ENCODE measurements at regions not wholly inside any gene's neighbourhood (a gene's known extent, or its start where the extent isn't known, plus 50 kb on each side); places are given as distances from the start of the nearest gene placed in this dataset.

GRCh38 chr1:87766737-87767136 lies 438.1 kb downstream of the LMO4 start:
- no peak for DNase-seq (ENCODE audit: low read depth in 2 of 2)

GRCh38 chr1:87778896-87779295 lies 450.2 kb downstream of the LMO4 start:
- DNase-seq (ENCODE audit: low read depth in 2 of 2), result no peak

DNA sequence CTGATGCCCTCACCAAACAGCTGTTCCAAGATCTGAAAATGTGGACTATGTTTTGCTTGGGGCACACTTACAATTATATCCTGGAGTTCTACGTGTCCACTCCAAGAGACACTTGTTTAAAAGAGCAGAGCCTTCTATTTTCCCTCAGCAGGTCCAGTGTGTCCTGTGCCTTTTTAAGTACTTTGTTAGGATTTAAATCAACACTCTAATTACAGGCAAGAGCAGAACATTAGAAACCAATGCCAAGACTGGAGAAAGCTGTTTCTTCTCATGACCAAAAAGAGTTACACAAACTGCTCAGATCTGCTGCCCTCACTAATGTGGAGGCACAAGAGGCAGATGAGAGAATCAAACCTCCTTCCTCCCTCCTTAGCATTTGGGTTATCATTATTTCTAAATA lies 452.9 kb downstream of the LMO4 start:
- no peak for DNase-seq (ENCODE audit: low read depth in 2 of 2)

GRCh38 chr1:87783315-87783714 lies 454.6 kb downstream of the LMO4 start:
- no peak for DNase-seq (ENCODE audit: low read depth in 2 of 2)

DNA sequence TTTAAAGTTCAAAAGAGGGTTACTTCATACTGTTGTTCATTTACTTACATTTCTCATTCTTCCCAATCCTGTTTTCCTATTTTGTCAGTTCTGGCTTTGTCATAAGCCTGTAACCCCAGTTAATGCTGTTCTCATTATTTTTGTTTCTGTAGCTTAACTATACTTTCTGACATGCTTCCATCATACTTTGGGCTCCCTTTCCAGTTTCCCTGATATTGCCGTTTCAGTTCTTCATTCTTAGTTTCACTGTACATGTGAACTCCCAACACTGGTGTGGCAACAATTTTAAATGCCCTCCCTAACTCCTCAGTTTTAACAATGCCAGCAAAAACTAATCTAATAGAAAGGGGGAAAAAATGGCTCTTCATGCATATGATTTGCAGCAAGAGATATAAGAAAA lies 456.7 kb downstream of the LMO4 start:
- no peak for DNase-seq (ENCODE audit: low read depth in 2 of 2)

GRCh38 chr1:87786229-87786628 lies 457.5 kb downstream of the LMO4 start:
- no peak for DNase-seq (ENCODE audit: low read depth in 2 of 2)

DNA sequence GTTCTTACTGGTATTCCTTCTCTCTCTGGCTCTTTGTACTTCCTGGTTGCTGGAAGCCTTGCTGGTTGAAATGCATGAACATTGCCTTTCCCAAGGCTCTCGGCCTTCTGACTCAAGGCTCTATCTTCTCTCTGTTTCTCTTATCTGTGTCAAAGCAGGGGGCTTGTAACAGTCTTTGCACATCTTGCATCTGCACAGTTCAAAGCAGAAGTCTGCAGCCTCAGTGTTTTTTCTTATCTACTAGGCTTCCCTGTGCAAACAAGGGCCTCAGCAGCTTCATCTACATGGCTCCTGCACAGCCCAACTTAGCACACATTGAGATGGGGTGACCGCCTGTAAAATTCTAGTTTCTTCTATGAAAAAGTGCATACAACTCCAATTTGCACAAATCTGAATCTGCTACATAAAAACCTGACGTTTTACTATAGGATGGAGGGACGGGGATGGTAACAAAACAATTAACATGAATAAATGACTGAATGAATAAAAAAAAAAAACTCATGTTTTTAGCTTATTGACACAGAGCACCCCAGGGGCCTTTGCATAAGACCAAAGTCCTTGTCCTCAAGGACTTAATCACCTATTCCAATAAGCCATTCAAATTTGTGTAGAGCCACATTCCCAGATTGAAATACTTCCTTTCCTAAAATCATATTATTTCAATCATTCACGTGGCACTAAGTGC lies 458.3 kb downstream of the LMO4 start:
- DNase-seq (ENCODE audit: low read depth in 2 of 2), result no peak

DNA sequence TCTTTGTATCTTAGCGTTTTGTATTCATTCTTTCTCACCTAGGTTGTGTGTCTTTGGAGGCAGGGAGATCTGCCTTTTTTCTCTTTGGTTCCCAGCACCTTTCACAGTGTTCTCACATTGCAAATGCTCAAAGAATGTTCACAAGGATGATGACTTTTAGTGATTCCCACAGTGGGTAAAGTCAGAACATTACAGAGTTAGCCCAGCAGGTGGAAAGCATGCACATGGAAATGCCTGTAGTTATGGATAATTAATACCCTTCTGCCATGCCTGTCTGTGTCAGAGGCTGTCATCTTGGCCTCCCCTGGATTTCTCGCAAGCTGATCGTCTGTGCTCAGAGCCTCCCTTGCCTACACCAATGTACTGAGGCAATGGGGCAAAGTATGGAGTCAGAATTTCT lies 458.9 kb downstream of the LMO4 start:
- no peak for DNase-seq (ENCODE audit: low read depth in 2 of 2)

DNA sequence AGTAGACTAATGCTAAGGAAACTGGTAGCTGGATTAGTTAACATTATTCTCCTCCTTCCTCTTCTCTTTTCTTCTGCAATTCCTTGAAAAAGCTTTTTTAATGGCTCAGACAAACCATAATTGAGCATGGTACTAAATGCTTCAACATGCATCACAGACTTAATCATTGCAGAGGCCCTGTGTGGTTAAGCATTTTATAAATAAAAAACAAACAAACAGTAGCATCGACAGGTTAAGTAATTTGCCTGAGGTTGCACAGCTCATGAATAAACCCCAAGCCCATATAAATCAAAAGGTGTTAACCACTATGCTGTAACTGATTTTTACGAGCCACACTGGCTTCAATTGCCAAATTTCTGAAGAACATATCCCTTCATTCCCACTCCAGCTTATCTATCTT lies 462.1 kb downstream of the LMO4 start:
- no peak for DNase-seq (ENCODE audit: low read depth in 2 of 2)

DNA sequence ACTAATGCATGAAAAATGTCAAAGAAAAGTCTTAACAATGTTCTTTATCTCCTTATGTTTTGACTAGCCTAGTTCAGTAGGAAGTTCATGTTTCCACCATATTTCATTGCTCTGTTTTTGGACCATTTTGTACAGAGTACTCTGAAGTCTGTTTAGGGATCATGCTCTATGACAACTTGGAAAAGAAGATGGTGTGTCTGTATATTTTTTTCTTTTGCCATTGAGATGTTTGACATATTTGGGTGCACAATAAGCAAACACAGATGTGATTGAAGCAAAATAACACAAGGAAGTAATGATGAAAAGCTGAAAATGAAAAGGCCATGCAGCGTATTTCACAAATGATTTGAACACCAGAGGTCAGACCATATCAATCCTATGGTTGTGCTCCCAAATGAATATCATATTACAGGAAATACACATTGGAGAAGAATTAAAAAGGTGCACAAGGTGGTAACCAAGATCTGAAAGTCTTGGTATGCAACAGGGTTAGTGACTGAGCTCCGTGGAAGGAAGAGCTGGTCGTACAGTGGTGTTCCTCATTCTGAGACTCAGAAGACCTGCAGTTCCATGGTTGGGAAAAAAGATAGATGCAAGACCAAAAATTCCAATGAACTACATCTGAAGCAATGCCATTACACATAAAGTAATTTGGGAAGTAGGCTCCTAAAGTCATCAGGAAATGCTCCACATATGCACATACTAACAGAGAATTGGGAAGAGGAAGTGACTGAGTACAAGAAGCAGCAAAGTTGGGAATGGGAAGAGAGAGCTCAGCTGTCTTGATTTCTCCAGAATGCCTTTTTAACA lies 463.5 kb downstream of the LMO4 start:
- DNase-seq (ENCODE audit: low read depth in 2 of 2), result no peak

GRCh38 chr1:87794788-87795614 lies 466.3 kb downstream of the LMO4 start:
- DNase-seq (ENCODE audit: low read depth in 2 of 2), result no peak

DNA sequence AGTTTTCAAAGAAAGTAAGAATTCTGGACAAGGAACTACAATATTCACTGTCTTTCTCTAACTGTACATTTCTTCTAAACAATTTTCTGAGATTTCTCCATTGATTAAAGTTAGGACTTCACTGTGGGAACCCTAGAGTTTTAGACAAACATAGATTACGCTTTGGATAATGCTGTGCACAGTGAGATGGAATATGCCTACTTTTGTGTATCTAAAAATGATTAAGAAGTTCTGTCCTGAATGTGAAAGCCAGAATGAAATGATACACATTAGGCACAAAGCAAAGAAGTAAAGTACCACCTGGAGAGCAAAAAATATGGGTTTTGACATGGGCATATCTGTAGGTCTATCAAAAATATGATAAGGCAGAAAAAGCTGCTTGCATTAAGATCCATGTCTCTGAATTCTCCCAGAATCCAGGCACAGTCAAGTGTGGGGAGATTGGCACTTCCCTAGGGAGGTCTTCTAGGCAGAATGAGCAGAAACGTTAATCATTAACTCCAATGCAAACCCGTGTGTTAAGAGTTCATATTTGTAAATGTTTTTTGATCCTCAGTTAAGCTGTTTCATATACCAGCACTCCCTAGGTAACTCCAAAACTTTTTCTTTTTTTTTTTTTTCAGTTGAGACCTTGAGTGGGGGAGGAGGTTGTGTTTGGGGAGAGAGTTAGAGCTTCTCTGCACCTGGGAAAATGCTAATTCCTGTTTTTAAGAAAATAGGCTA lies 467.1 kb downstream of the LMO4 start:
- DNase-seq (ENCODE audit: low read depth in 2 of 2), result no peak

DNA sequence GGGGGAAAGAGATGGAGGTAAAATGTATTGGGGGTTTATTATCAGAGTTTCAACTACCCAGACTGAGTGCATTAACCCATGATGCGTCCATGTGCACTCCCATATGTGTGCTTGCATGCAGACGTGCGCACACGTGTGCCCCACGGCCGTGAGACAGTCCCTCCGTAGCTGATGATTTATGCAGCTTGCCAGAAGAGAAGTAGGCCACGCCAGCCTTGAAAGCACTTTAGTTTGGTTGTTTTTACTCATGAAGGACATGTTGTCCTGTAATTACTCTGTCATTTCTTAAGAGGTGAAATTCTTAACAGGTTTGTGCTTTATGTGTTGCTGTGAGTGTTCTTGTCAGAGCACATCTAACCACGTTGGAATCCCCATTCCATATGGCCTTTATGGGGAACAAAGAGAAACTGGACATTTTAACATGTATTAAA lies 467.8 kb downstream of the LMO4 start:
- no peak for DNase-seq (ENCODE audit: low read depth in 2 of 2)

DNA sequence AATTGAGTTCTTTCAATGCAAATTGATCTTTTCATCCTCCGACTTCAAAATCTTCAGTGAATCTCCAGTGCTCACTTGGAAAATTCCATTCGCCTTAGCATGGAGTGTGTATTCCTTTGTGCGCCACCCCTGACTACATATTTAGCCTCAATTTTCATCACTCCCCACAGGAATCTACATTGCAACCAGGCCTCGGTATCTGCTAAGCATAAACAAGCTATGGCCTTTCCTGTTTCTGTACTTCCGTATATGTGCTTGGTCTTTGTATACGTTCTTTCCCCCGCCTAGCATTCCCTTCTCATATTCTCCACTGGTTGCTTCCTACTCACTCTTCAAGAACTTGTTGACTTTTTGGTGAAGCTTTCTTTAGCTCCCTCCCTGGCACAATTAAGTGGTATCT lies 470.8 kb downstream of the LMO4 start:
- no peak for DNase-seq (ENCODE audit: low read depth in 2 of 2)

- DNase-seq (ENCODE audit: low read depth in 2 of 2), result no peak
Observed at GRCh38 chr1:87800006-87800405, 471.3 kb downstream of the LMO4 start.

GRCh38 chr1:87803375-87803774 lies 474.7 kb downstream of the LMO4 start:
- no peak for DNase-seq (ENCODE audit: low read depth in 2 of 2)

DNA sequence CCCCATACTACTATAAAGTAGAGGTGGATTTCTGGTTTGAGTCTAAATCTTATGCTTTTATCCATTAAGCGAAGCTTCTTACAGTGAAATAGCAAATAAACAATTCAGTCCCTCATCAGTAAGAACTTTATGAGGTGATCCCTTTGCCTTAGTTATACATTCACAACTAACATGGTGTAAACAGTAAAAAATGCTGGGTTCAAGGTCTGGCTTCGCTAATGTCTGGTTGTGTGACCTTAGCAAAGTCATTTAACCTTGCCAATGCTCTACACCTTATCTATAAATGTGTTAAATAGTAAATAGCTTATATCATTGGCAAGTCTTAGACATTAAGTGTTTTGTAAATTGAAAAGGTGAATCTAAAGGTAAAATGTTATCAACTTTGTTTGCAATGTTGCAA lies 475.4 kb downstream of the LMO4 start:
- DNase-seq (ENCODE audit: low read depth in 2 of 2), result no peak

DNA sequence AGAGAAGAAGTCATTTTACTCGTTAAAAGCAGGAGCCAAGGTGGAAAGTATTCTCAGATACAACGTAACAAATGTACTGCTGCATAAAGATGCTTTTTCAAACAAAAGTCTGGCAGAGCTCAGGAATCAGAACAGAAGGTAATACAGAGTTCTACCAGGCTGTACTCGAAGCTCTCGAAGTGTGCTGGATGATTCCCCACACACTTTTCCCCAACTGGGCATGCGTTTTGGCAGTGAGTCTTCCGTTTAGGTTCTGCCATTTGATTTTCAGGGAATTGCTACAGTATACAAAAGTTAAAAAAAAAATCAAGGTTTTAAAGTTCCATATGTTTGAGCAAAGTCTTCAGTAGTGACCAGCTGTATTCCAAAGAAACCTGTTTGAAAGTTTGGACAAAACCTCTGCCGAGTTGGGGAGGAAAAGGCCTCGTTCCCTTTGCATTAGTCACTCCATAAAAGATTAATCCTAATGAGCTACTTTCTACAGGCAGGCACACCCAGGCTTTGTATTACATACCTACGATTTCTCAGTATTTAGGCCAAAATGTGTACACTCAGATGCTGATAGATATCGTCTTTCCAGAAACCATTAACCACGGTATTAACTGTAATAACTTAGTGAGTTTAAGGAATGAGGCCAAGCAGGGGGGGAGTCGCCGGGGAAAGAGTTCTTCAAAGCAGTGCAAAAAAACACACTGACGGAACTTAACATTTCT lies 477.1 kb downstream of the LMO4 start:
- no peak for DNase-seq (ENCODE audit: low read depth in 2 of 2)

DNA sequence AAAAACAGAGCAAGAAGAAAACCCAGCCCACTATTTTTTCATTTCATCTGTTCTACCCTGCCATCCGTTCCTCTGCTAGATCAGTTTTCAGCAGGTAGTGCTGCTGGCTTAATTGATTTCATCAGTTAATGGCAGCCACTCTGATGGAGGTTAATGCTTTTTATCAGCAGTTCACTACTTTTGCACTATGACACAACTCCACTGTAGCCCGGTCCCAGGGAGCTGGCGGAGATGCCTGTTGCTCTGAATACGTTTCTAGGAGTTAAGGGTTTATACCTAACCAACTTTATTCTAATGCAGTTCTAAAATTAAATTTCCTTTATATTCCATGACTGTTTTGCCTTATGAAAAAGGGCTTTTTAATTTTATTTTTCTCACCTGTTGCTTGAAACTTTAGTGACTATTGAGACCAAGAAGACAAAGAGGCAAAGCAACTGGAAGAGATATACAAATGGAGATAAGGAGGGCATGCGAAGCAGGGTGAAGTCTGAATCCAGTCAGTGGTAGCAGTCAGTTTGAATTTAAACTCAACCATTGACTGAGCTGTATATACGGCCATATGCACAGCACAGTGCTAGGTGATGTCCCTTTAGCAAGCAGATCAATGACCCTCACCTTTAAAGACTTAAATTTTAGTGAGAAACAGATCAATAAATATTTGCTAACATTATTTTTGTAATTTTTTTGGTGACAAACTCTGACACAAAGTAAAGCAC lies 477.9 kb downstream of the LMO4 start:
- no peak for DNase-seq (ENCODE audit: low read depth in 2 of 2)

DNA sequence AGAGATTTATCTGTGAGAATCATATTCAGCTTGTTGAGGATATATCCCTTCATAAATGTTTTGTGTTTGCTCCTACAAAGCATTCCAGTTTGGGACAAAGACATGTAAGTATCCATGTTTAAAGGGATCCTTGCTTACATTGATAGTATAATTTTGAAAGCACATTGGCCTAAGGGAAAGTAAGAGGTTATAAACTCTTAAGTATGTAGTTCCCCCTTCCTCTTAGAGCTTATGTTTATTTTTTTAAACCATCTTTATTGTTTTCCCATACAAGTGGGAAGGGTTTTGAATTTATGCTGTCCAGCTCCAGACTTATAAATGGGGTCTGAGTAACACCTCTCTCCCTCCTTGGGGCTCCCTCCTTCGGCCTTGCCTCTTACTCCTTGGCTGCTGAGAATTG lies 481.5 kb downstream of the LMO4 start:
- DNase-seq (ENCODE audit: low read depth in 2 of 2), result no peak

All from stimulated activated CD8-positive, alpha-beta memory T cell treated with anti-CD3 and anti-CD28 coated beads, Interleukin-7, amount 100 ng/mL, for 1 hour (primary cell).